HCT116 (cell line): ENCODE measurements at regions not wholly inside any gene's neighbourhood (a gene's known extent, or its start where the extent isn't known, plus 50 kb on each side); places are given as distances from the start of the nearest gene placed in this dataset.
"Not testable (repeated sequence)": the region's sequence is repeated elsewhere in the genome, so short reads cannot be mapped to it uniquely, and the experiment has no call there.

Experiments used
- ATAC-seq: fragments of 200-7000 bp; cut with Tn5 transposase; 2 replicates; pipeline ENCODE4 v1.9.1; 2020; ENCODE audit warnings: mild to moderate bottlenecking, moderate library complexity
- BruUV-seq: library from RNA; stranded (reverse); fragments of 400-500 nt; replicated peaks from 2 replicates; lab custom pipeline; 2021; lab: Mats Ljungman, UMichigan
- CTCF ChIA-PET: fragments of 300-600 bp; sonication (Branson Sonifier 250); formaldehyde crosslinking; loops from one replicate; lab custom pipeline; 2021; ENCODE audit warnings: antibody characterized with exemption; lab: Charles Lee
- POLR2A ChIA-PET: fragments of 300-600, 350-600 bp; sonication (Branson Sonifier 250); formaldehyde crosslinking; loops from one replicate; lab custom pipeline; 2021; ENCODE audit warnings: antibody characterized with exemption; lab: Charles Lee
- RAD21 ChIA-PET, 2 experiments: fragments of 300-600 bp; sonication (Branson Sonifier 250); formaldehyde crosslinking; loops; one replicate each; lab custom pipeline; 2023; ENCODE audit warnings: low total read pairs in 2 of 2; ENCODE audit not compliant: uncharacterized antibody in 2 of 2, unreplicated experiment in 2 of 2, low non-redundant PET in 1 of 2; lab: Charles Lee
- DNase-seq: peaks from one replicate; pipeline ENCODE4 v3.0.0-alpha.2; 2010; ENCODE audit warnings: low read depth, low spot score
- H2AFZ ChIP-seq: fragments of 200-600 bp; shearing (Covaris generic), sonication (generic); 2 replicates; pipeline ENCODE4 v1.6.1; 2017; ENCODE audit warnings: low read depth, mixed run types, mixed read lengths, antibody characterized with exemption, low read length; ENCODE audit not compliant: poor library complexity, severe bottlenecking
- H3K27ac ChIP-seq: 2 replicates; pipeline ENCODE4 v1.5.1; 2012; ENCODE audit warnings: low read depth, low read length
- H3K27me3 ChIP-seq: fragments of 200-600 bp; sonication (generic); 2 replicates; pipeline ENCODE4 v1.6.1; 2016; ENCODE audit warnings: mixed run types, low read length, mixed read lengths; ENCODE audit not compliant: insufficient read depth
- H3K36me3 ChIP-seq, 2 experiments: fragments of 200-500 bp in 1 of 2; fragments of 200-600 bp in 1 of 2; sonication (Bioruptor generic) in 1 of 2; sonication (generic) in 1 of 2; 2 replicates each; pipeline versions ENCODE4 v1.5.1 to v1.6.1; 2014 to 2016; ENCODE audit warnings: low read length in 2 of 2, inconsistent platforms in 1 of 2, mixed read lengths in 1 of 2, mixed run types in 1 of 2; ENCODE audit not compliant: insufficient read depth in 2 of 2, control insufficient read depth in 1 of 2
- H3K4me1 ChIP-seq, 2 experiments: fragments of 200-600 bp in 1 of 2; sonication (generic) in 1 of 2; 2 replicates each; pipeline versions ENCODE4 v1.5.1 to v1.6.1; 2012 to 2017; ENCODE audit warnings: low read length in 2 of 2, inconsistent platforms in 1 of 2, mild to moderate bottlenecking in 1 of 2, mixed read lengths in 1 of 2, mixed run types in 1 of 2, moderate library complexity in 1 of 2; ENCODE audit not compliant: insufficient read depth in 2 of 2, control insufficient read depth in 1 of 2
- H3K4me2 ChIP-seq: fragments of 200-600 bp; sonication (generic); 2 replicates; pipeline ENCODE4 v1.6.1; 2017; ENCODE audit warnings: mixed run types, low read length, mixed read lengths
- H3K4me3 ChIP-seq, 2 experiments: fragments of 200-600 bp in 1 of 2; sonication (generic) in 1 of 2; replicated peaks in 1 of 2; 2 replicates each; pipeline ENCODE4 v1.5.1; 2011 to 2016; ENCODE audit warnings: low read length in 2 of 2, control low read depth in 1 of 2, low read depth in 1 of 2, mild to moderate bottlenecking in 1 of 2, mixed read lengths in 1 of 2, mixed run types in 1 of 2
- H3K79me2 ChIP-seq: fragments of 200-600 bp; sonication (generic); 2 replicates; pipeline ENCODE4 v1.6.1; 2017; ENCODE audit warnings: mild to moderate bottlenecking, mixed run types, low read length, moderate library complexity, mixed read lengths; ENCODE audit not compliant: insufficient read depth
- H3K9ac ChIP-seq: fragments of 200-600 bp; sonication (generic); 2 replicates; pipeline ENCODE4 v1.6.1; 2016; ENCODE audit warnings: low read length, mixed read lengths
- H3K9me2 ChIP-seq: fragments of 200-600 bp; sonication (generic), shearing (Covaris generic); 2 replicates; pipeline ENCODE4 v1.6.1; 2017; ENCODE audit warnings: mixed run types, mild to moderate bottlenecking, moderate library complexity; ENCODE audit not compliant: insufficient read depth
- H3K9me3 ChIP-seq, 2 experiments: fragments of 200-500 bp in 1 of 2; fragments of 200-600 bp in 1 of 2; sonication (Bioruptor generic) in 1 of 2; sonication (generic) in 1 of 2; 2 replicates each; pipeline ENCODE4 v1.6.1; 2014 to 2017; ENCODE audit warnings: low read length in 2 of 2, mixed read lengths in 2 of 2, inconsistent platforms in 1 of 2, low read depth in 1 of 2, mild to moderate bottlenecking in 1 of 2, mixed run types in 1 of 2, moderate library complexity in 1 of 2; ENCODE audit not compliant: control insufficient read depth in 1 of 2, insufficient read depth in 1 of 2
- H4K20me1 ChIP-seq: fragments of 200-600 bp; sonication (generic), shearing (Covaris generic); 2 replicates; pipeline ENCODE4 v1.6.1; 2017; ENCODE audit warnings: mixed run types, mild to moderate bottlenecking, moderate library complexity; ENCODE audit not compliant: insufficient read depth
- intact Hi-C: fragments of 100-400 bp; cut with micrococcal nuclease; formaldehyde crosslinking; loops from 2 replicates; pipeline ENCODE4 v1.10.0; 2022

DNA sequence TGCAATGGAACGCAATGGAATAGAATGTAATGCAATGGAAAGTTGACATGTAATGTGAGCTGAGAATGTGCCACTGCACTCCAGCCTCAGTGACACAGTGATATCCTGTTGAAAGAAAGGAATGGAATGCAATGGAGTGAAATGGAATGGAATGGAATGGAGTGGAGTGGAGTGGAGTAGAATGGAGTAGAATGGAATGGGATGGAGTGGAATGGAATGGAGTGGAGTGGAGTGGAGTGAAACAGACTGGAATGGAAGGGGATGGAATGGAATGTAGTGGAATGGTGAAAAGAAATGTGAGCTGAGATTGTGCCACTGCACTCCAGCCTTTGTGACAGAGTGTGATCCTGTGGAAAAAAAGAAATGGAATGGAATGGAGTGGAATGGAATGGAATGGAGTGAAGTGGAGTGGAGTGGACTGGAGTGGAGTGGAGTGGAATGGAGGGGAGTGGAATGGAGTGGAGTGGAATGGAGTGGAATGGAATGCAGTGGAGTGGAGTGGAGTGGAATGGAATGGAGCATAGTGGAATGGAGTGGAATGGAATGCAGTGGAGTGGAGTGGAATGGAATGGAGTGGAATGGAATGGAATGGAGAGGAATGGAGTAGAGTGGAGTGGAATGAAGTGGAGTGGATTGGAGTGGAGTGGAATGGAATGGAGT, 604.2 kb downstream of the TP53TG3F start:
- POLR2A ChIA-PET, H3K4me3 ChIP-seq, RAD21 ChIA-PET, DNase-seq, H3K4me1 ChIP-seq, intact Hi-C loops, H4K20me1 ChIP-seq, H2AFZ ChIP-seq, H3K9me2 ChIP-seq, BruUV-seq, H3K9ac ChIP-seq, H3K4me2 ChIP-seq, H3K36me3 ChIP-seq, H3K27ac ChIP-seq, CTCF ChIA-PET, H3K79me2 ChIP-seq, H3K27me3 ChIP-seq, ATAC-seq: not testable (repeated sequence)
- peaks cover 26 to 34% of the 10 kb centered on the region in 2 experiments; a peak in 3 of 4 replicates for H3K9me3 ChIP-seq

DNA sequence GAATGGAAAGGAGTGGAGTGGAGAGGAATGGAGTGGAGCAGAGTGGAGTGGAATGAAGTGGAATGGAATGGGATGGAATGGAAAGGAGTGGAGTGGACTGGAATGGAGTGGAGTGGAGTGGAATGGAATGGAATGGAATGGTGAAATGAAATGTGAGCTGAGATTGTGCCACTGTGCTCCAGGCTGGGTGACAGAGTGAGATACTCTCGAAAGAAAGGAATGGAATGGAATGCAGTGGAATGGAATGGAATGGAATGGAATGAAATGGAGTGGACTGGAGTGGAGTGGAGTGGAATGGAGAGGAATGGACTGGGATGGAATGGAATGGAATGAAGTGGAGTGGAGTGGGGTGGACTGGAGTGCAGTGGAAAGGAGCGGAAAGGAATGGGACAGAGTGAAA, 605.2 kb downstream of the TP53TG3F start:
- H2AFZ ChIP-seq, RAD21 ChIA-PET, POLR2A ChIA-PET, BruUV-seq, H3K9me2 ChIP-seq, H3K79me2 ChIP-seq, H3K4me1 ChIP-seq, DNase-seq, H3K36me3 ChIP-seq, H3K27ac ChIP-seq, H3K9ac ChIP-seq, H3K4me2 ChIP-seq, H4K20me1 ChIP-seq, H3K4me3 ChIP-seq, intact Hi-C loops, ATAC-seq, H3K27me3 ChIP-seq, CTCF ChIA-PET: not testable (repeated sequence)
- H3K9me3 ChIP-seq: peaks cover 26 to 38% of the 10 kb centered on the region in 2 experiments; a peak in 3 of 4 replicates

- H3K79me2 ChIP-seq, ATAC-seq, H3K9me2 ChIP-seq, H3K27me3 ChIP-seq, H3K36me3 ChIP-seq, intact Hi-C loops, H2AFZ ChIP-seq, DNase-seq, RAD21 ChIA-PET, CTCF ChIA-PET, H4K20me1 ChIP-seq, H3K4me3 ChIP-seq, H3K9ac ChIP-seq, POLR2A ChIA-PET, H3K4me2 ChIP-seq, H3K4me1 ChIP-seq, H3K27ac ChIP-seq, BruUV-seq: not testable (repeated sequence)
- H3K9me3 ChIP-seq: peaks cover 17 to 20% of the 10 kb centered on the region in 2 experiments
Measured at GRCh38 chr16:34069731-34070130, 610.3 kb downstream of the TP53TG3F start.
